WTC11 (cell line): ENCODE measurements at regions not wholly inside any gene's neighbourhood (a gene's known extent, or its start where the extent isn't known, plus 50 kb on each side); places are given as distances from the start of the nearest gene placed in this dataset.

Source experiments
- CREM ChIP-seq: sonication (generic); formaldehyde crosslinking; IDR thresholded peaks from 2 replicates; pipeline ENCODE4 v1.8.1; 2022; ENCODE audit warnings: mild to moderate bottlenecking, missing genetic modification reagents, moderate library complexity
- CTCF ChIP-seq: fragments of 200-600 bp; IDR thresholded peaks from 2 replicates; pipeline ENCODE4 v1.8.0; 2022; ENCODE audit warnings: antibody characterized with exemption
- ELF4 ChIP-seq: sonication (generic); formaldehyde crosslinking; IDR thresholded peaks from 2 replicates; pipeline ENCODE4 v1.8.1; 2022; ENCODE audit warnings: low read depth, mild to moderate bottlenecking, moderate library complexity, missing genetic modification reagents
- FOXJ3 ChIP-seq: sonication (generic); formaldehyde crosslinking; IDR thresholded peaks from 2 replicates; pipeline ENCODE4 v1.9.0; 2021; ENCODE audit warnings: missing genetic modification reagents, mild to moderate bottlenecking, borderline replicate concordance
- MAX ChIP-seq: sonication (generic); formaldehyde crosslinking; IDR thresholded peaks from 2 replicates; pipeline ENCODE4 v1.8.0; 2022; ENCODE audit warnings: mild to moderate bottlenecking, missing genetic modification reagents
- NFE2L1 ChIP-seq: sonication (generic); formaldehyde crosslinking; IDR thresholded peaks from 2 replicates; pipeline ENCODE4 v1.8.1; 2023; ENCODE audit warnings: missing genetic modification reagents
- SOX15 ChIP-seq: fragments of 250-450 bp; sonication (Bioruptor Pico); IDR thresholded peaks from 2 replicates; pipeline ENCODE4 v1.9.0; 2021; ENCODE audit warnings: mild to moderate bottlenecking
- ZNF121 ChIP-seq: sonication (generic); formaldehyde crosslinking; IDR thresholded peaks from 2 replicates; pipeline ENCODE4 v1.8.0; 2023; ENCODE audit warnings: missing genetic modification reagents
- ZNF423 ChIP-seq: fragments of 250-450 bp; sonication (Bioruptor Pico); IDR thresholded peaks from 2 replicates; pipeline ENCODE4 v2.1.2; 2022; ENCODE audit warnings: mild to moderate bottlenecking, moderate library complexity
- TF ChIP-seq, protein P1 (sequence below): sonication (generic); formaldehyde crosslinking; IDR thresholded peaks from 2 replicates; pipeline ENCODE4 v1.8.1; 2022; ENCODE audit warnings: low read depth, missing genetic modification reagents, borderline replicate concordance
- TF ChIP-seq, protein P2 (sequence below): sonication (generic); formaldehyde crosslinking; IDR thresholded peaks from 2 replicates; pipeline ENCODE4 v1.8.0; 2023; ENCODE audit warnings: missing genetic modification reagents
- TF ChIP-seq, protein P3 (sequence below): sonication (generic); formaldehyde crosslinking; conservative IDR thresholded peaks from 2 replicates; pipeline ENCODE4 v1.8.1; 2022; ENCODE audit warnings: mild to moderate bottlenecking, missing genetic modification reagents

GRCh38 chr13:86038490-86038889 lies 239.3 kb upstream of the SLITRK6 start:
- TF ChIP-seq FOXJ3 (CRISPR knock-in tag): no peak
- no peak for TF ChIP-seq CTCF
- no peak for TF ChIP-seq ELF4 (CRISPR knock-in tag)
- no peak for TF ChIP-seq ZNF423
- TF ChIP-seq, protein P1, sequence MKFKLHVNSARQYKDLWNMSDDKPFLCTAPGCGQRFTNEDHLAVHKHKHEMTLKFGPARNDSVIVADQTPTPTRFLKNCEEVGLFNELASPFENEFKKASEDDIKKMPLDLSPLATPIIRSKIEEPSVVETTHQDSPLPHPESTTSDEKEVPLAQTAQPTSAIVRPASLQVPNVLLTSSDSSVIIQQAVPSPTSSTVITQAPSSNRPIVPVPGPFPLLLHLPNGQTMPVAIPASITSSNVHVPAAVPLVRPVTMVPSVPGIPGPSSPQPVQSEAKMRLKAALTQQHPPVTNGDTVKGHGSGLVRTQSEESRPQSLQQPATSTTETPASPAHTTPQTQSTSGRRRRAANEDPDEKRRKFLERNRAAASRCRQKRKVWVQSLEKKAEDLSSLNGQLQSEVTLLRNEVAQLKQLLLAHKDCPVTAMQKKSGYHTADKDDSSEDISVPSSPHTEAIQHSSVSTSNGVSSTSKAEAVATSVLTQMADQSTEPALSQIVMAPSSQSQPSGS (CRISPR knock-in tag): no peak
- TF ChIP-seq, protein P2, sequence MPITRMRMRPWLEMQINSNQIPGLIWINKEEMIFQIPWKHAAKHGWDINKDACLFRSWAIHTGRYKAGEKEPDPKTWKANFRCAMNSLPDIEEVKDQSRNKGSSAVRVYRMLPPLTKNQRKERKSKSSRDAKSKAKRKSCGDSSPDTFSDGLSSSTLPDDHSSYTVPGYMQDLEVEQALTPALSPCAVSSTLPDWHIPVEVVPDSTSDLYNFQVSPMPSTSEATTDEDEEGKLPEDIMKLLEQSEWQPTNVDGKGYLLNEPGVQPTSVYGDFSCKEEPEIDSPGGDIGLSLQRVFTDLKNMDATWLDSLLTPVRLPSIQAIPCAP (CRISPR knock-in tag): no peak
- TF ChIP-seq CREM (CRISPR knock-in tag): no peak
- TF ChIP-seq, protein P3, sequence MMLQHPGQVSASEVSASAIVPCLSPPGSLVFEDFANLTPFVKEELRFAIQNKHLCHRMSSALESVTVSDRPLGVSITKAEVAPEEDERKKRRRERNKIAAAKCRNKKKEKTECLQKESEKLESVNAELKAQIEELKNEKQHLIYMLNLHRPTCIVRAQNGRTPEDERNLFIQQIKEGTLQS (CRISPR knock-in tag): no peak
- TF ChIP-seq NFE2L1 (CRISPR knock-in tag): no peak
- no peak for TF ChIP-seq ZNF121 (CRISPR knock-in tag)
- no peak for TF ChIP-seq SOX15 (CRISPR knock-in tag)
- TF ChIP-seq MAX (CRISPR knock-in tag): no peak
